SK-N-SH (cell line): ENCODE measurements at regions not wholly inside any gene's neighbourhood (a gene's known extent, or its start where the extent isn't known, plus 50 kb on each side); places are given as distances from the start of the nearest gene placed in this dataset.

Source experiments
- CTCF ChIP-seq: fragments of 200-600 bp; sonication (generic); IDR thresholded peaks from 2 replicates; pipeline ENCODE4 v1.6.1; 2017; ENCODE audit warnings: antibody characterized with exemption, mild to moderate bottlenecking, moderate library complexity
- RXRA ChIP-seq: IDR thresholded peaks from 2 replicates; pipeline ENCODE4 v1.4.0; 2012; ENCODE audit warnings: low read depth, mild to moderate bottlenecking, borderline replicate concordance

GRCh38 chr4:175441256-175441655 is 370.8 kb downstream of the GPM6A start:
- no peak for TF ChIP-seq CTCF
- TF ChIP-seq RXRA: no peak
